ENCODE measurements at regions not wholly inside any gene's neighbourhood (a gene's known extent, or its start where the extent isn't known, plus 50 kb on each side); places are given as distances from the start of the nearest gene placed in this dataset.

GRCh38 chr22:44580176-44581095, 82.4 kb upstream of the RTL6 start:
- no peak for TF ChIP-seq CTCF (IDR thresholded peaks at IDR 0.05; ENCODE audit: insufficient read depth, low read depth, low read length)
- TF ChIP-seq EZH2 (IDR thresholded peaks at IDR 0.05; ENCODE audit: insufficient read depth, low read length): no peak
- Mint-ChIP-seq H3K4me1 (ENCODE audit: low read depth, unreplicated experiment) (no peaks in the 10 kb centered on the region), H3K36me3 (ENCODE audit: low read depth, unreplicated experiment) (peaks cover 3% of the 10 kb centered on the region), H3K4me3 (ENCODE audit: unreplicated experiment) (no peak overlapping the region), H3K9me3 (ENCODE audit: unreplicated experiment) (peaks cover 6% of the 10 kb centered on the region), H3K27ac (ENCODE audit: unreplicated experiment) (no peak overlapping the region), H3K27me3 (ENCODE audit: low read depth, unreplicated experiment) (peaks cover 71% of the 10 kb centered on the region)
- Histone ChIP-seq H3K9me3 (ENCODE audit: insufficient read depth, low read depth, low read length) (no peaks in the 10 kb centered on the region), H3K79me2 (ENCODE audit: insufficient read depth, low read length) (no peaks in the 10 kb centered on the region), H3K4me3 (ENCODE audit: insufficient read depth, low read depth, low read length) (no peak overlapping the region), H3K9ac (ENCODE audit: low read length) (no peak overlapping the region), H3K27ac (ENCODE audit: low read depth, low read length) (no peak overlapping the region), H3K4me2 (ENCODE audit: low read length) (no peak overlapping the region), H4K20me1 (ENCODE audit: insufficient read depth, low read length) (no peaks in the 10 kb centered on the region), H2AFZ (ENCODE audit: low read depth, low read length) (no peak overlapping the region), H3K36me3 (ENCODE audit: insufficient read depth, low read length) (no peaks in the 10 kb centered on the region), H3K27me3 (ENCODE audit: insufficient read depth, low read length) (peaks cover 2% of the 10 kb centered on the region), H3K4me1 (ENCODE audit: insufficient read depth, low read length) (no peaks in the 10 kb centered on the region)
- FAIRE-seq (no peak), DNase-seq (ENCODE audit: low read depth) (no peak)

- no peak for TF ChIP-seq CTCF (IDR thresholded peaks at IDR 0.05; ENCODE audit: insufficient read depth, low read depth, low read length)
- no peak for TF ChIP-seq EZH2 (IDR thresholded peaks at IDR 0.05; ENCODE audit: insufficient read depth, low read length)
- no peaks in the 10 kb centered on the region for H3K79me2 ChIP-seq (ENCODE audit: insufficient read depth, low read length)
- Mint-ChIP-seq H3K27me3 (ENCODE audit: low read depth, unreplicated experiment) (peaks cover 74% of the 10 kb centered on the region), H3K4me1 (ENCODE audit: low read depth, unreplicated experiment) (no peaks in the 10 kb centered on the region), H3K9me3 (ENCODE audit: unreplicated experiment) (peaks cover 6% of the 10 kb centered on the region), H3K36me3 (ENCODE audit: low read depth, unreplicated experiment) (peaks cover 3% of the 10 kb centered on the region), H3K27ac (ENCODE audit: unreplicated experiment) (no peak overlapping the region), H3K4me3 (ENCODE audit: unreplicated experiment) (no peak overlapping the region)
- H3K36me3 ChIP-seq (ENCODE audit: insufficient read depth, low read length): no peaks in the 10 kb centered on the region
- peaks cover 2% of the 10 kb centered on the region for H3K27me3 ChIP-seq (ENCODE audit: insufficient read depth, low read length)
- H2AFZ ChIP-seq (ENCODE audit: low read depth, low read length): no peak overlapping the region
- no peaks in the 10 kb centered on the region for H3K9me3 ChIP-seq (ENCODE audit: insufficient read depth, low read depth, low read length)
- no peak overlapping the region for H3K9ac ChIP-seq (ENCODE audit: low read length)
- no peaks in the 10 kb centered on the region for H3K4me1 ChIP-seq (ENCODE audit: insufficient read depth, low read length)
- DNase-seq (ENCODE audit: low read depth) (no peak), FAIRE-seq (no peak)
- H3K27ac ChIP-seq (ENCODE audit: low read depth, low read length): no peak overlapping the region
- H4K20me1 ChIP-seq (ENCODE audit: insufficient read depth, low read length): no peaks in the 10 kb centered on the region
- H3K4me2 ChIP-seq (ENCODE audit: low read length): no peak overlapping the region
- no peak overlapping the region for H3K4me3 ChIP-seq (ENCODE audit: insufficient read depth, low read depth, low read length)
Measured at GRCh38 chr22:44578516-44579230, 80.6 kb upstream of the RTL6 start.

Measured in astrocyte (in vitro differentiated cells and primary cell).